Endodermal cell (in vitro differentiated cells): ENCODE measurements at regions not wholly inside any gene's neighbourhood (a gene's known extent, or its start where the extent isn't known, plus 50 kb on each side); places are given as distances from the start of the nearest gene placed in this dataset.

Experiments
- DNase-seq: peaks from one replicate; pipeline ENCODE4 v3.0.0-alpha.2; 2017
- H3K27ac ChIP-seq: 2 replicates; pipeline ENCODE4 v1.5.1; 2013; ENCODE audit warnings: mild to moderate bottlenecking, low read depth, low read length, moderate library complexity
- H3K27me3 ChIP-seq: 2 replicates; pipeline ENCODE4 v1.6.1; 2013; ENCODE audit warnings: mild to moderate bottlenecking, low read length, moderate library complexity; ENCODE audit not compliant: insufficient read depth, control insufficient read depth, poor library complexity, severe bottlenecking
- H3K36me3 ChIP-seq: 2 replicates; pipeline ENCODE4 v1.7.0; 2013; ENCODE audit warnings: mild to moderate bottlenecking, low read length, moderate library complexity; ENCODE audit not compliant: control insufficient read depth, insufficient read depth
- H3K4me1 ChIP-seq: one replicate; pipeline ENCODE4 v1.7.0; 2013; ENCODE audit warnings: low read length; ENCODE audit not compliant: control insufficient read depth, insufficient read depth
- H3K4me3 ChIP-seq: 2 replicates; pipeline ENCODE4 v1.5.1; 2013; ENCODE audit warnings: mild to moderate bottlenecking, low read length, moderate library complexity
- H3K9ac ChIP-seq: 2 replicates; pipeline ENCODE4 v1.6.1; 2013; ENCODE audit warnings: mild to moderate bottlenecking, low read length, moderate library complexity; ENCODE audit not compliant: poor library complexity, severe bottlenecking; ENCODE audit errors: extremely low read depth
- H3K9me3 ChIP-seq: 2 replicates; pipeline ENCODE4 v1.6.1; 2013; ENCODE audit warnings: mild to moderate bottlenecking, low read length, moderate library complexity; ENCODE audit not compliant: control insufficient read depth
- H3K27ac Mint-ChIP-seq: 2 replicates; pipeline ENCODE4 v1.8.0; 2020; ENCODE audit warnings: mixed read lengths
- H3K27me3 Mint-ChIP-seq: 2 replicates; pipeline ENCODE4 v1.8.0; 2021; ENCODE audit warnings: mild to moderate bottlenecking, mixed read lengths; ENCODE audit not compliant: insufficient read depth
- H3K36me3 Mint-ChIP-seq: 2 replicates; pipeline ENCODE4 v1.8.0; 2020; ENCODE audit warnings: low read depth, mixed read lengths
- H3K4me1 Mint-ChIP-seq: 2 replicates; pipeline ENCODE4 v1.8.0; 2020; ENCODE audit warnings: mixed read lengths
- H3K4me3 Mint-ChIP-seq: 2 replicates; pipeline ENCODE4 v1.8.0; 2020; ENCODE audit warnings: mild to moderate bottlenecking, moderate library complexity, mixed read lengths
- H3K9me3 Mint-ChIP-seq: 2 replicates; pipeline ENCODE4 v1.8.0; 2020; ENCODE audit warnings: mild to moderate bottlenecking, mixed read lengths
- CTCF ChIP-seq: fragments of 200-600 bp; sonication (generic); conservative IDR thresholded peaks from 2 replicates; pipeline ENCODE4 v1.5.0; 2021; ENCODE audit warnings: antibody characterized with exemption, mild to moderate bottlenecking
- WGBS, 2 experiments: methylation state at CpG; one replicate each; pipeline versions ENCODE4 v1.1.5 to v1.1.7; 2013; ENCODE audit warnings: missing lambda C conversion rate in 2 of 2, mixed read lengths in 1 of 2; ENCODE audit not compliant: insufficient coverage in 1 of 2, insufficient read length in 1 of 2; 5-methylcytosine and 5-hydroxymethylcytosine counted together

GRCh38 chr13:74867460-74867859, 614.5 kb downstream of the TBC1D4 start:
- no peak for DNase-seq
- Histone ChIP-seq H3K9ac (no peak overlapping the region), H3K27me3 (no peaks in the 10 kb centered on the region), H3K36me3 (no peaks in the 10 kb centered on the region), H3K9me3 (peaks cover 20% of the 10 kb centered on the region), H3K4me3 (no peak overlapping the region), H3K27ac (no peak overlapping the region), H3K4me1 (no peaks in the 10 kb centered on the region)
- H3K36me3 Mint-ChIP-seq, result no peaks in the 10 kb centered on the region
- H3K9me3 Mint-ChIP-seq, result peaks cover 20% of the 10 kb centered on the region
- H3K27me3 Mint-ChIP-seq, result no peaks in the 10 kb centered on the region
- no peak for TF ChIP-seq CTCF
- H3K4me3 Mint-ChIP-seq, result no peak overlapping the region
- H3K27ac Mint-ChIP-seq, result no peak overlapping the region
- H3K4me1 Mint-ChIP-seq, result no peaks in the 10 kb centered on the region

- H3K9me3 ChIP-seq, result peaks cover 20% of the 10 kb centered on the region
- H3K4me3 ChIP-seq, result no peak overlapping the region
- H3K27ac ChIP-seq, result no peak overlapping the region
- Mint-ChIP-seq H3K27me3 (no peaks in the 10 kb centered on the region), H3K27ac (no peak overlapping the region), H3K4me3 (no peak overlapping the region), H3K36me3 (no peaks in the 10 kb centered on the region), H3K9me3 (peaks cover 20% of the 10 kb centered on the region), H3K4me1 (no peaks in the 10 kb centered on the region)
- no peaks in the 10 kb centered on the region for H3K36me3 ChIP-seq
- WGBS, 2 experiments, result 90% methylated on average over 1 of the region's 1 CpG; no CpG with 5 or more reads in 1 of the 2 experiments
- no peak for TF ChIP-seq CTCF
- no peak overlapping the region for H3K9ac ChIP-seq
- H3K27me3 ChIP-seq, result no peaks in the 10 kb centered on the region
- no peak for DNase-seq
- H3K4me1 ChIP-seq, result no peaks in the 10 kb centered on the region
These were observed 615.9 kb downstream of the TBC1D4 start for GRCh38 chr13:74866101-74866500.

- Histone ChIP-seq H3K4me3 (no peak overlapping the region), H3K27me3 (no peaks in the 10 kb centered on the region), H3K27ac (no peak overlapping the region), H3K9ac (no peak overlapping the region), H3K36me3 (no peaks in the 10 kb centered on the region), H3K9me3 (peaks cover 20% of the 10 kb centered on the region), H3K4me1 (no peaks in the 10 kb centered on the region)
- TF ChIP-seq CTCF, result no peak
- Mint-ChIP-seq H3K4me1 (no peaks in the 10 kb centered on the region), H3K4me3 (no peak overlapping the region), H3K9me3 (peaks cover 20% of the 10 kb centered on the region), H3K27ac (no peak overlapping the region), H3K36me3 (no peaks in the 10 kb centered on the region), H3K27me3 (no peaks in the 10 kb centered on the region)
- no peak for DNase-seq
These were observed 616.3 kb downstream of the TBC1D4 start for GRCh38 chr13:74865656-74866055.
